H9 (cell line): ENCODE measurements at regions not wholly inside any gene's neighbourhood (a gene's known extent, or its start where the extent isn't known, plus 50 kb on each side); places are given as distances from the start of the nearest gene placed in this dataset.

Experiments used
- DNase-seq: peaks from one replicate; pipeline ENCODE4 v3.0.0-alpha.2; 2017
- H2AFZ ChIP-seq: one replicate; pipeline ENCODE4 v1.6.1; 2013; ENCODE audit warnings: mild to moderate bottlenecking, low read length, control low read depth, moderate library complexity
- H2AK5ac ChIP-seq: 2 replicates; pipeline ENCODE4 v1.6.1; 2013; ENCODE audit warnings: low read length, control low read depth, mixed read lengths; ENCODE audit not compliant: insufficient read length
- H2BK120ac ChIP-seq: one replicate; pipeline ENCODE4 v1.6.1; 2013; ENCODE audit warnings: low read depth, mild to moderate bottlenecking, low read length, control low read depth, inconsistent platforms; ENCODE audit not compliant: poor library complexity, severe bottlenecking
- H2BK12ac ChIP-seq: 2 replicates; pipeline ENCODE4 v1.6.1; 2013; ENCODE audit warnings: low read length, control low read depth, mixed read lengths, low read depth; ENCODE audit not compliant: insufficient read length
- H2BK15ac ChIP-seq: 2 replicates; pipeline ENCODE4 v1.6.1; 2013; ENCODE audit warnings: low read depth, low read length, control low read depth
- H2BK20ac ChIP-seq: one replicate; pipeline ENCODE4 v1.6.1; 2013; ENCODE audit warnings: low read depth, mild to moderate bottlenecking, low read length, control low read depth, inconsistent platforms; ENCODE audit not compliant: poor library complexity, severe bottlenecking
- H2BK5ac ChIP-seq: 2 replicates; pipeline ENCODE4 v1.6.1; 2013; ENCODE audit warnings: low read length, control low read depth, mixed read lengths; ENCODE audit not compliant: insufficient read length
- H3K14ac ChIP-seq: 2 replicates; pipeline ENCODE4 v1.6.1; 2013; ENCODE audit warnings: low read length, control low read depth; ENCODE audit not compliant: insufficient read depth
- H3K18ac ChIP-seq: 2 replicates; pipeline ENCODE4 v1.6.1; 2013; ENCODE audit warnings: low read depth, mild to moderate bottlenecking, mixed read lengths, low read length, control low read depth; ENCODE audit not compliant: insufficient read length
- H3K23ac ChIP-seq: 2 replicates; pipeline ENCODE4 v1.6.1; 2013; ENCODE audit warnings: low read length, control low read depth, mixed read lengths, low read depth; ENCODE audit not compliant: insufficient read length
- H3K23me2 ChIP-seq: 2 replicates; pipeline ENCODE4 v1.6.1; 2013; ENCODE audit warnings: low read depth, mild to moderate bottlenecking, mixed read lengths, low read length, control low read depth; ENCODE audit not compliant: insufficient read length, poor library complexity, severe bottlenecking
- H3K27ac ChIP-seq: 2 replicates; pipeline ENCODE4 v1.5.1; 2013; ENCODE audit warnings: low read length, control low read depth, mixed read lengths, low read depth; ENCODE audit not compliant: insufficient read length
- H3K27me3 ChIP-seq: 2 replicates; pipeline ENCODE4 v1.6.1; 2013; ENCODE audit warnings: low read length, control low read depth, inconsistent platforms; ENCODE audit not compliant: insufficient read depth
- H3K4ac ChIP-seq: 2 replicates; pipeline ENCODE4 v1.6.1; 2013; ENCODE audit warnings: low read depth, mild to moderate bottlenecking, control low read depth, inconsistent platforms, low read length, moderate library complexity
- H3K4me1 ChIP-seq: 2 replicates; pipeline ENCODE4 v1.6.1; 2013; ENCODE audit warnings: low read length, control low read depth, inconsistent platforms; ENCODE audit not compliant: insufficient read depth
- H3K4me2 ChIP-seq: 2 replicates; pipeline ENCODE4 v1.6.1; 2013; ENCODE audit warnings: low read length, control low read depth, mixed read lengths; ENCODE audit not compliant: insufficient read length, insufficient read depth
- H3K56ac ChIP-seq: 2 replicates; pipeline ENCODE4 v1.6.1; 2013; ENCODE audit warnings: low read depth, mild to moderate bottlenecking, mixed read lengths, low read length, control low read depth; ENCODE audit not compliant: insufficient read length
- H3K79me1 ChIP-seq: 2 replicates; pipeline ENCODE4 v1.6.1; 2013; ENCODE audit warnings: low read depth, mild to moderate bottlenecking, moderate library complexity, low read length, control low read depth, inconsistent platforms; ENCODE audit not compliant: insufficient read depth, poor library complexity, severe bottlenecking
- H3K79me2 ChIP-seq: 2 replicates; pipeline ENCODE4 v1.6.1; 2013; ENCODE audit warnings: low read length, control low read depth, inconsistent platforms; ENCODE audit not compliant: insufficient read depth
- H3K9ac ChIP-seq: 2 replicates; pipeline ENCODE4 v1.6.1; 2013; ENCODE audit warnings: low read length, control low read depth, mixed read lengths; ENCODE audit not compliant: insufficient read length; ENCODE audit errors: extremely low read depth
- H3K9me3 ChIP-seq: one replicate; pipeline ENCODE4 v1.6.1; 2013; ENCODE audit warnings: low read depth, low read length, inconsistent platforms; ENCODE audit not compliant: control insufficient read depth
- H3T11ph ChIP-seq: one replicate; pipeline ENCODE4 v1.6.1; 2013; ENCODE audit warnings: mild to moderate bottlenecking, low read length, control low read depth, inconsistent platforms
- H4K20me1 ChIP-seq: one replicate; pipeline ENCODE4 v1.6.1; 2013; ENCODE audit not compliant: control insufficient read depth, insufficient read length, insufficient read depth
- H4K5ac ChIP-seq: 2 replicates; pipeline ENCODE4 v1.6.1; 2013; ENCODE audit warnings: low read depth, mild to moderate bottlenecking, mixed read lengths, low read length, control low read depth; ENCODE audit not compliant: insufficient read length
- H4K8ac ChIP-seq: replicated peaks from 2 replicates; pipeline ENCODE4 v1.6.1; 2013; ENCODE audit warnings: low read length, control low read depth, mixed read lengths, low read depth; ENCODE audit not compliant: insufficient read length
- H4K91ac ChIP-seq: 2 replicates; pipeline ENCODE4 v1.6.1; 2013; ENCODE audit warnings: low read depth, mild to moderate bottlenecking, moderate library complexity, mixed read lengths, low read length, control low read depth; ENCODE audit not compliant: insufficient read length
- H3K27ac Mint-ChIP-seq, 3 experiments: 2 replicates in 2 of 3; 3 replicates in 1 of 3; pipeline ENCODE4 v1.8.0; 2020 to 2021; ENCODE audit warnings: mixed read lengths in 3 of 3, mild to moderate bottlenecking in 1 of 3, moderate library complexity in 1 of 3
- H3K27me3 Mint-ChIP-seq: 2 replicates; pipeline ENCODE4 v1.8.0; 2021; ENCODE audit warnings: low read depth, mild to moderate bottlenecking, moderate library complexity, mixed read lengths
- H3K36me3 Mint-ChIP-seq, 3 experiments: 2 replicates in 2 of 3; 3 replicates in 1 of 3; pipeline ENCODE4 v1.8.0; 2020 to 2021; ENCODE audit warnings: low read depth in 3 of 3, mixed read lengths in 3 of 3; ENCODE audit not compliant: insufficient read depth in 1 of 3
- H3K4me1 Mint-ChIP-seq, 2 experiments: 2 replicates each; pipeline ENCODE4 v1.8.0; 2020; ENCODE audit warnings: mixed read lengths in 2 of 2
- H3K4me3 Mint-ChIP-seq, 2 experiments: 2 replicates in 1 of 2; 3 replicates in 1 of 2; pipeline ENCODE4 v1.8.0; 2020 to 2021; ENCODE audit warnings: mild to moderate bottlenecking in 2 of 2, mixed read lengths in 2 of 2, moderate library complexity in 1 of 2
- H3K9me3 Mint-ChIP-seq, 2 experiments: 2 replicates in 1 of 2; 3 replicates in 1 of 2; pipeline ENCODE4 v1.8.0; 2020; ENCODE audit warnings: mild to moderate bottlenecking in 2 of 2, mixed read lengths in 2 of 2, moderate library complexity in 1 of 2
- TF ChIP-seq, protein P1 (sequence below): fragments of 200-600 bp; sonication (generic); conservative IDR thresholded peaks from 3 replicates; pipeline ENCODE4 v1.8.0; 2021; ENCODE audit warnings: antibody characterized with exemption, mild to moderate bottlenecking

DNA sequence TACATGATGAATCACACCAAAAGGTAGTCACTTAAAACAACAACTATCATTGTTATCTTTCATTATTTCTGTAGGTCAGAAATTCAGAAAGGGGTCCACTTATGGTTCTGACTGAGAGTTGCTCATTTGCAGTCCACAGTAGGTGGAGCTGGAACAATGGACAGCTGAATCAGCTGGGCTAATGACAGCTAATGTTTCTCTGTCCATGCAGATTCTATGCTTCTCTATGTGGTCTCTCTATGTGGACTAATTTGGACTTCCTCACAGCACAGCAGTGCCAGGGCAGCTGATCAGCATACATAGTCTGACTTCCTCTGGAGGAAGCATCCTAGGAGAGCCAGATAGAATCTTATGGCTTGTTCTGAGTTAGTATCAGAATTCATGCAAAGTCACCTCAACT is 131.7 kb upstream of the INTU start:
- no peak overlapping the region for H2BK12ac ChIP-seq
- no peaks in the 10 kb centered on the region for H3K79me2 ChIP-seq
- TF ChIP-seq, protein P1, sequence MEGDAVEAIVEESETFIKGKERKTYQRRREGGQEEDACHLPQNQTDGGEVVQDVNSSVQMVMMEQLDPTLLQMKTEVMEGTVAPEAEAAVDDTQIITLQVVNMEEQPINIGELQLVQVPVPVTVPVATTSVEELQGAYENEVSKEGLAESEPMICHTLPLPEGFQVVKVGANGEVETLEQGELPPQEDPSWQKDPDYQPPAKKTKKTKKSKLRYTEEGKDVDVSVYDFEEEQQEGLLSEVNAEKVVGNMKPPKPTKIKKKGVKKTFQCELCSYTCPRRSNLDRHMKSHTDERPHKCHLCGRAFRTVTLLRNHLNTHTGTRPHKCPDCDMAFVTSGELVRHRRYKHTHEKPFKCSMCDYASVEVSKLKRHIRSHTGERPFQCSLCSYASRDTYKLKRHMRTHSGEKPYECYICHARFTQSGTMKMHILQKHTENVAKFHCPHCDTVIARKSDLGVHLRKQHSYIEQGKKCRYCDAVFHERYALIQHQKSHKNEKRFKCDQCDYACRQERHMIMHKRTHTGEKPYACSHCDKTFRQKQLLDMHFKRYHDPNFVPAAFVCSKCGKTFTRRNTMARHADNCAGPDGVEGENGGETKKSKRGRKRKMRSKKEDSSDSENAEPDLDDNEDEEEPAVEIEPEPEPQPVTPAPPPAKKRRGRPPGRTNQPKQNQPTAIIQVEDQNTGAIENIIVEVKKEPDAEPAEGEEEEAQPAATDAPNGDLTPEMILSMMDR, result no peak
- H3K4me1 ChIP-seq, result peaks cover 6% of the 10 kb centered on the region; the same call in 1 of the 2 replicates
- H2BK5ac ChIP-seq, result no peak overlapping the region
- H3K36me3 Mint-ChIP-seq, result peaks cover 0 to 2% (median 0%) of the 10 kb centered on the region in 3 experiments; a peak in 1 of 7 replicates
- H3K18ac ChIP-seq, result no peak overlapping the region
- peaks cover 23 to 25% of the 10 kb centered on the region in 2 experiments for H3K4me1 Mint-ChIP-seq
- no peak overlapping the region for H2BK20ac ChIP-seq
- H3K9ac ChIP-seq, result no peak overlapping the region
- H3K4me2 ChIP-seq, result no peak overlapping the region
- H3K4ac ChIP-seq, result no peak overlapping the region
- no peak overlapping the region for H3K56ac ChIP-seq
- H2AFZ ChIP-seq, result no peak overlapping the region
- no peaks in the 10 kb centered on the region for H4K20me1 ChIP-seq
- DNase-seq, result no peak
- no peak overlapping the region for H3K4me3 Mint-ChIP-seq
- no peaks in the 10 kb centered on the region for H3K9me3 Mint-ChIP-seq
- no peak overlapping the region for H2BK120ac ChIP-seq
- H3K79me1 ChIP-seq, result no peaks in the 10 kb centered on the region
- no peak overlapping the region for H3K14ac ChIP-seq
- H3K27me3 ChIP-seq, result no peaks in the 10 kb centered on the region
- H2AK5ac ChIP-seq, result no peak overlapping the region
- no peak overlapping the region for H3T11ph ChIP-seq
- H3K27ac Mint-ChIP-seq, result no peak overlapping the region
- H4K91ac ChIP-seq, result no peak overlapping the region
- H4K5ac ChIP-seq, result no peak overlapping the region
- no peak overlapping the region for H2BK15ac ChIP-seq
- no peak overlapping the region for H4K8ac ChIP-seq
- H3K9me3 ChIP-seq, result no peaks in the 10 kb centered on the region
- no peak overlapping the region for H3K23ac ChIP-seq
- no peaks in the 10 kb centered on the region for H3K27me3 Mint-ChIP-seq
- H3K23me2 ChIP-seq, result no peaks in the 10 kb centered on the region
- no peak overlapping the region for H3K27ac ChIP-seq
